Lung (tissue), 11 donors: ENCODE measurements at regions not wholly inside any gene's neighbourhood (a gene's known extent, or its start where the extent isn't known, plus 50 kb on each side); places are given as distances from the start of the nearest gene placed in this dataset.

ENCODE experiments used
- ATAC-seq: fragments of 200-7000 bp; cut with Tn5 transposase; one replicate; pipeline ENCODE4 v1.9.1; 2020; ENCODE audit warnings: moderate number of reproducible peaks; ENCODE audit not compliant: insufficient read depth, low FRiP score
- DNase-seq, 3 donors: peaks; one replicate each; pipeline ENCODE4 v3.0.0-alpha.2; 2013 to 2017
- H3K27ac ChIP-seq, 2 donors: one replicate each; pipeline ENCODE4 v1.5.1; 2013; ENCODE audit warnings: mild to moderate bottlenecking in 2 of 2, moderate library complexity in 2 of 2, control low read depth in 1 of 2, inconsistent platforms in 1 of 2, low read depth in 1 of 2, low read length in 1 of 2
- H3K27me3 ChIP-seq, 3 donors: one replicate each; pipeline ENCODE4 v1.5.1; 2013; ENCODE audit warnings: low read length in 2 of 3; ENCODE audit not compliant: control insufficient read depth in 3 of 3, insufficient read depth in 3 of 3
- H3K36me3 ChIP-seq, 4 donors: one replicate each; pipeline ENCODE4 v1.5.1; 2013; ENCODE audit warnings: low read length in 4 of 4, mild to moderate bottlenecking in 1 of 4, moderate library complexity in 1 of 4; ENCODE audit not compliant: control insufficient read depth in 4 of 4, insufficient read depth in 4 of 4
- H3K4me1 ChIP-seq, 5 donors: one replicate each; pipeline ENCODE4 v1.5.1; 2013; ENCODE audit warnings: low read length in 5 of 5, mild to moderate bottlenecking in 2 of 5, moderate library complexity in 1 of 5; ENCODE audit not compliant: control insufficient read depth in 5 of 5, insufficient read depth in 5 of 5
- H3K4me3 ChIP-seq: one replicate; pipeline ENCODE4 v1.5.1; 2013; ENCODE audit warnings: mild to moderate bottlenecking, control low read depth, moderate library complexity
- H3K9ac ChIP-seq, 2 donors: one replicate each; pipeline ENCODE4 v1.5.1; 2013; ENCODE audit warnings: low read length in 2 of 2, control low read depth in 1 of 2; ENCODE audit not compliant: insufficient read depth in 1 of 2
- H3K9me3 ChIP-seq, 4 donors: one replicate each; pipeline ENCODE4 v1.5.1; 2013; ENCODE audit warnings: low read length in 3 of 4, mild to moderate bottlenecking in 1 of 4, moderate library complexity in 1 of 4; ENCODE audit not compliant: control insufficient read depth in 4 of 4, insufficient read depth in 3 of 4
- CTCF ChIP-seq: IDR thresholded peaks from 2 replicates; pipeline ENCODE4 v1.5.1; 2012; ENCODE audit warnings: mild to moderate bottlenecking; ENCODE audit errors: control extremely low read depth, extremely low read depth
- WGBS, 2 donors: extraction: QIAGEN DNeasy Blood & Tissue Kit; methylation state at CpG; one replicate each; pipeline ENCODE4 v1.1.7; 2013; 5-methylcytosine and 5-hydroxymethylcytosine counted together
- donor health status: control.
- donor health status: control.
- donor health status: Bipolar disorder and iron deficiency.
- donor health status: healthy.
- donor health status: DM: yes; HTN: yes; CAD: no.

- no peak for ATAC-seq
- TF ChIP-seq CTCF, result no peak
- Histone ChIP-seq H3K4me3 (no peak overlapping the region), H3K9me3 (no peaks in the 10 kb centered on the region), H3K36me3 (no peaks in the 10 kb centered on the region), H3K27me3 (no peaks in the 10 kb centered on the region), H3K9ac (no peak overlapping the region), H3K4me1 (no peaks in the 10 kb centered on the region), H3K27ac (no peak overlapping the region)
- WGBS, 2 donors, result 85 to 87% methylated on average over 4 of the region's 4 CpGs
- no peak for DNase-seq
These were observed 167.6 kb downstream of the RND3 start for GRCh38 chr2:150319658-150320555.

GRCh38 chr2:150319085-150319484 lies 168.4 kb downstream of the RND3 start:
- WGBS, 2 donors, result 93 to 98% methylated on average over 4 of the region's 4 CpGs
- no peaks in the 10 kb centered on the region for H3K27me3 ChIP-seq
- H3K9me3 ChIP-seq, result peaks cover 0 to 5% (median 0%) of the 10 kb centered on the region in 4 donors
- no peak overlapping the region for H3K4me3 ChIP-seq
- H3K4me1 ChIP-seq, result no peaks in the 10 kb centered on the region
- ATAC-seq, result no peak
- no peak for DNase-seq
- H3K36me3 ChIP-seq, result no peaks in the 10 kb centered on the region
- no peak overlapping the region for H3K27ac ChIP-seq
- H3K9ac ChIP-seq, result no peak overlapping the region
- TF ChIP-seq CTCF, result no peak

GRCh38 chr2:150312271-150312670 lies 175.2 kb downstream of the RND3 start:
- 91 to 95% methylated on average over 4 of the region's 4 CpGs for WGBS, 2 donors
- H3K9ac ChIP-seq, result no peak overlapping the region
- H3K4me3 ChIP-seq, result no peak overlapping the region
- ATAC-seq (no peak), DNase-seq (no peak)
- peaks cover 0 to 10% (median 2%) of the 10 kb centered on the region in 4 donors for H3K9me3 ChIP-seq
- no peaks in the 10 kb centered on the region for H3K27me3 ChIP-seq
- TF ChIP-seq CTCF, result no peak
- no peak overlapping the region for H3K27ac ChIP-seq
- no peaks in the 10 kb centered on the region for H3K36me3 ChIP-seq
- H3K4me1 ChIP-seq, result no peaks in the 10 kb centered on the region
